ENCODE measurements at regions not wholly inside any gene's neighbourhood (a gene's known extent, or its start where the extent isn't known, plus 50 kb on each side); places are given as distances from the start of the nearest gene placed in this dataset.

GRCh38 chr18:41262688-41263087, 692.3 kb upstream of the PIK3C3 start:
- ChIA-PET RAD21 (ENCODE audit: unreplicated experiment) (no interaction called here), CTCF (interaction anchor here (0.9 kb wide), 1 partner anchor 14 kb away, joined by 3 read pairs; no protein-coding TSS in a partner anchor), SMC1A (ENCODE audit: uncharacterized antibody, unreplicated experiment) (interaction anchor here (1.4 kb wide), 1 partner anchor 20 kb away, joined by 3 read pairs; no protein-coding TSS in a partner anchor), POLR2A (no interaction called here)
- H3K36me3 ChIP-seq (ENCODE audit: control insufficient read depth in 2 of 2, insufficient read depth in 2 of 2, low read length in 1 of 2), result no peaks in the 10 kb centered on the region
- BruUV-seq (replicated peaks), result no TSS peak
- H3K27me3 ChIP-seq (replicated peaks in 1 of 2; ENCODE audit: control insufficient read depth in 2 of 2, insufficient read depth in 2 of 2, low read length in 1 of 2), result no peaks in the 10 kb centered on the region; a peak in 1 of 4 replicates
- no peak overlapping the region for H3K9ac ChIP-seq (ENCODE audit: control insufficient read depth, insufficient read depth, low read length)
- no peaks in the 10 kb centered on the region for H3K4me1 ChIP-seq (ENCODE audit: control insufficient read depth, insufficient read depth, low read length)
- ATAC-seq, result no peak
- in situ Hi-C loops (cut with MboI), result no loop called here
- no peak overlapping the region for H3K4me3 ChIP-seq
- no peak overlapping the region for H3K4me2 ChIP-seq (ENCODE audit: control insufficient read depth, insufficient read depth)
- H4K20me1 ChIP-seq (ENCODE audit: control insufficient read depth, insufficient read depth), result no peaks in the 10 kb centered on the region
- no peak overlapping the region for H3K27ac ChIP-seq (ENCODE audit: control insufficient read depth, insufficient read depth)
- H3K79me2 ChIP-seq (ENCODE audit: control insufficient read depth, insufficient read depth, low read length), result no peaks in the 10 kb centered on the region
- TF ChIP-seq JUNB (IDR thresholded peaks at IDR 0.05) (no peak), ATF2 (IDR thresholded peaks at IDR 0.05; ENCODE audit: low read length) (no peak), NR2C1 (IDR thresholded peaks at IDR 0.05) (no peak), CREM (IDR thresholded peaks at IDR 0.05; ENCODE audit: low read depth) (no peak), MAX (IDR thresholded peaks at IDR 0.05; ENCODE audit: low read depth, low read length) (no peak), MYC (IDR thresholded peaks at IDR 0.05; ENCODE audit: insufficient read depth, insufficient read length, insufficient replicate concordance, low read length, severe bottlenecking) (no peak), ESRRA (IDR thresholded peaks at IDR 0.05; ENCODE audit: low read length) (no peak), NBN (IDR thresholded peaks at IDR 0.05) (no peak), NR2C2 (IDR thresholded peaks at IDR 0.05; ENCODE audit: borderline replicate concordance, control insufficient read depth, insufficient read length, low read depth) (no peak), BRCA1 (IDR thresholded peaks at IDR 0.05; ENCODE audit: low read depth, low read length) (no peak), TCF12 (IDR thresholded peaks at IDR 0.05; ENCODE audit: low read depth, low read length) (no peak)
- DNase-seq (ENCODE audit: low read depth, low spot score), result no peak
- intact Hi-C loops (cut with micrococcal nuclease; ENCODE audit: unreplicated experiment), result no loop called here
- H2AFZ ChIP-seq (ENCODE audit: control insufficient read depth, low read depth, low read length), result no peak overlapping the region
- no peak for FAIRE-seq
- H3K9me3 ChIP-seq (replicated peaks; ENCODE audit: control insufficient read depth, insufficient read depth, low read length), result no peaks in the 10 kb centered on the region
- 28% methylated on average over 6 of the region's 6 CpGs for whole genome bisulfite sequencing (ENCODE audit: insufficient coverage, insufficient replicate concordance, low lambda C conversion rate, missing lambda C conversion rate)

Data from GM12878 (cell line).